ENCODE measurements at regions not wholly inside any gene's neighbourhood (a gene's known extent, or its start where the extent isn't known, plus 50 kb on each side); places are given as distances from the start of the nearest gene placed in this dataset.

DNA sequence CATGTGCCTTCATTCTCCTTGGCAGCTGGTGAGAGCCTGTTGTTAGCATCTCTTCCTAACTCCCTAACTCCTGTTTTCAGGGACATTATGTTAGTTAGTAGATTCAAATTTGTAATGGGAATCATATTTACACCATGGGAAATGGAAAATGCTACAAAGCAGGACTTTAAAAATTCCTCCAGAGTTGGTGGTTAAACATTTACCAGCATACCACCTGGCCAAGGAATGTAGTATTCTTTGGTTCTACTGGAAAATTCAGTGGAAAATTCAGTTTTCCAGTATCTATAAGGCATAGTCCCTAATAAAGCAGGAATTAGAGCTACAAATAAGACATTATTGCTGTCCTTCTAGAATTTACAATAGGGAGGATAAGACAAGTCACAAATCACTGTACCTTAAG is 291.7 kb downstream of the GPD2 start:
- no peak overlapping the region for H2AFZ ChIP-seq
- no peak for DNase-seq
- H3K27ac ChIP-seq = no peak overlapping the region
- no peak for TF ChIP-seq EZH2phosphoT487 (IDR thresholded peaks at IDR 0.05; ENCODE audit: insufficient read depth, low read depth)
- no peaks in the 10 kb centered on the region for H4K20me1 ChIP-seq (ENCODE audit: insufficient read depth)
- no peaks in the 10 kb centered on the region for H3K27me3 ChIP-seq (replicated peaks; ENCODE audit: insufficient read depth)
- no peaks in the 10 kb centered on the region for H3K9me3 ChIP-seq (ENCODE audit: low read depth)
- H3K4me3 ChIP-seq = no peak overlapping the region
- H3K9me2 ChIP-seq (ENCODE audit: insufficient read depth) = no peaks in the 10 kb centered on the region
- H3K9ac ChIP-seq = no peak overlapping the region
- H3K36me3 ChIP-seq (ENCODE audit: low read depth) = no peaks in the 10 kb centered on the region
- in situ Hi-C loops (cut with MboI) = no loop called here
- H3K4me2 ChIP-seq (ENCODE audit: unreplicated experiment) = no peak overlapping the region
- no peaks in the 10 kb centered on the region for H3F3A ChIP-seq (ENCODE audit: insufficient read depth)
- no peaks in the 10 kb centered on the region for H3K79me2 ChIP-seq (ENCODE audit: insufficient read depth)
- H3K4me1 ChIP-seq (ENCODE audit: insufficient read depth) = no peaks in the 10 kb centered on the region

DNA sequence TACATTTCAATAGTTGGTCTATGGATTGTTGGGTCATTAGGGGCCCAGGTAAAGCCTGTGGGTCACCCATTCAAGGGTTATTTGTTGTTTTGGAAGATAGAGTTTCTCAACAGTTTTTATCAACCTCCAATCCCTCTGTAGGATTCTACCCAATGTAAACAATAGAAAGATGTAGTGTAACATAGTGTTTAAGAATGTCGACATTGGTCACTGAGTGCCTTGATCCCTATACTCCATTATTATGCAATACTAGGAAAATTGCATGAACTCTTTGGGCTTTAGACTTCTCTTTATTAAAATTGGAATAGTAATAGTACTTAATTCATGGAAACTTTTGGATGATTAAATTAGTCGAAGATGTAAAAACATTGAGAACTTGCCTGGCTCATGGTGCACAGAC is 292.1 kb downstream of the GPD2 start:
- in situ Hi-C loops (cut with MboI) = no loop called here
- Histone ChIP-seq H3K4me1 (ENCODE audit: insufficient read depth) (no peaks in the 10 kb centered on the region), H3K27ac (no peak overlapping the region), H3K9me3 (ENCODE audit: low read depth) (no peaks in the 10 kb centered on the region), H3K27me3 (replicated peaks; ENCODE audit: insufficient read depth) (no peaks in the 10 kb centered on the region), H2AFZ (no peak overlapping the region), H3K4me3 (no peak overlapping the region), H3K36me3 (ENCODE audit: low read depth) (no peaks in the 10 kb centered on the region), H3K9me2 (ENCODE audit: insufficient read depth) (no peaks in the 10 kb centered on the region), H4K20me1 (ENCODE audit: insufficient read depth) (no peaks in the 10 kb centered on the region), H3F3A (ENCODE audit: insufficient read depth) (no peaks in the 10 kb centered on the region), H3K9ac (no peak overlapping the region), H3K79me2 (ENCODE audit: insufficient read depth) (no peaks in the 10 kb centered on the region), H3K4me2 (ENCODE audit: unreplicated experiment) (no peak overlapping the region)
- TF ChIP-seq EZH2phosphoT487 (IDR thresholded peaks at IDR 0.05; ENCODE audit: insufficient read depth, low read depth) (no peak), EZH2 (IDR thresholded peaks at IDR 0.05; ENCODE audit: insufficient read depth, poor library complexity, severe bottlenecking) (no peak)
- WGBS, 2 experiments (ENCODE audit: low coverage in 1 of 2, low lambda C conversion rate in 2 of 2, missing lambda C conversion rate in 2 of 2) = 60 to 68% methylated on average over 2 of the region's 2 CpGs
- DNase-seq = no peak

DNA sequence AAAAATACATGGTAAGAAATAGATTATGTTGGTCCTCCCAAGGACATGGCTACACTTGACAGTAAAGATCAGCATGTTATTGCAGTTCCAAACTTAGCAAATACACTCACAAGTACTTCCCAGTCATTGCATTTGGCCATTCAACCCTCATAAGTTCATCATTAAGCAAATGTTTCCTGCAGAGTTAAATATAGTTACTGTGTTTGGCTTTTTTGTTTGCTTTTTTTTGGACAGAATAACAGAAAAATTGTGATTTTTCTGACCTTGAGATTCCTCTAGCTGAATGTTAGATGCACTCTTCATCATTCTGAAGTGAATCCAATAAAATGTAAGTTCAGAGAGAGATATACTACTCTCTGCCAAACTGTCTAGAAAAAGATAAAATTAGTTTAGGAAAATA is 295.3 kb downstream of the GPD2 start:
- in situ Hi-C loops (cut with MboI) = no loop called here
- Histone ChIP-seq H3K9me2 (ENCODE audit: insufficient read depth) (no peaks in the 10 kb centered on the region), H4K20me1 (ENCODE audit: insufficient read depth) (no peaks in the 10 kb centered on the region), H3K9me3 (ENCODE audit: low read depth) (no peaks in the 10 kb centered on the region), H3K36me3 (ENCODE audit: low read depth) (no peaks in the 10 kb centered on the region), H3K9ac (no peak overlapping the region), H3K27ac (no peak overlapping the region), H3K4me3 (no peak overlapping the region), H2AFZ (no peak overlapping the region), H3K4me1 (ENCODE audit: insufficient read depth) (no peaks in the 10 kb centered on the region), H3K79me2 (ENCODE audit: insufficient read depth) (no peaks in the 10 kb centered on the region), H3K4me2 (ENCODE audit: unreplicated experiment) (no peak overlapping the region), H3K27me3 (replicated peaks; ENCODE audit: insufficient read depth) (no peaks in the 10 kb centered on the region), H3F3A (ENCODE audit: insufficient read depth) (no peaks in the 10 kb centered on the region)
- DNase-seq = no peak
- no peak for TF ChIP-seq EZH2phosphoT487 (IDR thresholded peaks at IDR 0.05; ENCODE audit: insufficient read depth, low read depth)
- TF ChIP-seq EZH2 (IDR thresholded peaks at IDR 0.05; ENCODE audit: insufficient read depth, poor library complexity, severe bottlenecking) = no peak

- Histone ChIP-seq H2AFZ (no peak overlapping the region), H3F3A (ENCODE audit: insufficient read depth) (no peaks in the 10 kb centered on the region), H3K27me3 (replicated peaks; ENCODE audit: insufficient read depth) (no peaks in the 10 kb centered on the region), H3K9me3 (ENCODE audit: low read depth) (no peaks in the 10 kb centered on the region), H4K20me1 (ENCODE audit: insufficient read depth) (no peaks in the 10 kb centered on the region), H3K4me2 (ENCODE audit: unreplicated experiment) (no peak overlapping the region), H3K9me2 (ENCODE audit: insufficient read depth) (no peaks in the 10 kb centered on the region; the same call in 1 of the 2 replicates), H3K4me3 (no peak overlapping the region), H3K4me1 (ENCODE audit: insufficient read depth) (no peaks in the 10 kb centered on the region), H3K36me3 (ENCODE audit: low read depth) (no peaks in the 10 kb centered on the region), H3K27ac (no peak overlapping the region), H3K9ac (no peak overlapping the region), H3K79me2 (ENCODE audit: insufficient read depth) (no peaks in the 10 kb centered on the region)
- TF ChIP-seq EZH2 (IDR thresholded peaks at IDR 0.05; ENCODE audit: insufficient read depth, poor library complexity, severe bottlenecking) (no peak), EZH2phosphoT487 (IDR thresholded peaks at IDR 0.05; ENCODE audit: insufficient read depth, low read depth) (no peak)
- in situ Hi-C loops (cut with MboI) = no loop called here
- whole genome bisulfite sequencing, 2 experiments (ENCODE audit: low coverage in 1 of 2, low lambda C conversion rate in 2 of 2, missing lambda C conversion rate in 2 of 2) = 31 to 39% methylated on average over 4 of the region's 4 CpGs
- DNase-seq = no peak
Measured at GRCh38 chr2:156736950-156737349, 300.8 kb downstream of the GPD2 start.

GRCh38 chr2:156739301-156739700 is 303.1 kb downstream of the GPD2 start:
- H3K4me1 ChIP-seq (ENCODE audit: insufficient read depth) = no peaks in the 10 kb centered on the region
- no peak overlapping the region for H3K4me2 ChIP-seq (ENCODE audit: unreplicated experiment)
- TF ChIP-seq EZH2 (IDR thresholded peaks at IDR 0.05; ENCODE audit: insufficient read depth, poor library complexity, severe bottlenecking) (no peak), EZH2phosphoT487 (IDR thresholded peaks at IDR 0.05; ENCODE audit: insufficient read depth, low read depth) (no peak)
- 40 to 42% methylated on average over 3 of the region's 3 CpGs for WGBS, 2 experiments (ENCODE audit: low coverage in 1 of 2, low lambda C conversion rate in 2 of 2, missing lambda C conversion rate in 2 of 2)
- no peaks in the 10 kb centered on the region for H3K9me3 ChIP-seq (ENCODE audit: low read depth)
- no peak overlapping the region for H3K27ac ChIP-seq
- H3K9me2 ChIP-seq (ENCODE audit: insufficient read depth) = no peaks in the 10 kb centered on the region; the same call in 1 of the 2 replicates
- H3K36me3 ChIP-seq (ENCODE audit: low read depth) = no peaks in the 10 kb centered on the region
- H4K20me1 ChIP-seq (ENCODE audit: insufficient read depth) = no peaks in the 10 kb centered on the region
- no peak for DNase-seq
- H3K79me2 ChIP-seq (ENCODE audit: insufficient read depth) = no peaks in the 10 kb centered on the region
- no peaks in the 10 kb centered on the region for H3K27me3 ChIP-seq (replicated peaks; ENCODE audit: insufficient read depth)
- H3K9ac ChIP-seq = no peak overlapping the region
- H3K4me3 ChIP-seq = no peak overlapping the region
- in situ Hi-C loops (cut with MboI) = no loop called here
- no peaks in the 10 kb centered on the region for H3F3A ChIP-seq (ENCODE audit: insufficient read depth)
- H2AFZ ChIP-seq = no peak overlapping the region
